Left ventricle myocardium superior (tissue), 1 donor: ENCODE measurements at regions not wholly inside any gene's neighbourhood (a gene's known extent, or its start where the extent isn't known, plus 50 kb on each side); places are given as distances from the start of the nearest gene placed in this dataset.

ENCODE experiments used
- ATAC-seq: fragments of 200-7000 bp; cut with Tn5 transposase; one replicate; pipeline ENCODE4 v1.9.1; 2020; ENCODE audit warnings: mild to moderate bottlenecking, moderate library complexity
- DNase-seq: peaks from one replicate; pipeline ENCODE4 v3.0.0-alpha.2; 2020
- intact Hi-C: fragments of 100-400 bp; cut with micrococcal nuclease; formaldehyde crosslinking; loops from one replicate; pipeline ENCODE4 v1.11.0; 2022
- donor health status: DM: no; HTN: yes; CAD: no; lungs with severe emphysema.

- DNase-seq (no peak), ATAC-seq (no peak)
- intact Hi-C loops, result no loop called here
Observed at GRCh38 chr5:164051745-164052144, 546.3 kb downstream of the MAT2B start.

GRCh38 chr5:164052536-164053093 is 547.2 kb downstream of the MAT2B start:
- ATAC-seq (no peak), DNase-seq (no peak)
- intact Hi-C loops, result no loop called here

- DNase-seq, result no peak
- intact Hi-C loops, result no loop called here
- no peak for ATAC-seq
Observed at GRCh38 chr5:164053123-164053522, 547.7 kb downstream of the MAT2B start.

- intact Hi-C loops, result no loop called here
- ATAC-seq (no peak), DNase-seq (no peak)
Observed at GRCh38 chr5:164054461-164054860, 549.0 kb downstream of the MAT2B start.

- DNase-seq (no peak), ATAC-seq (no peak)
- intact Hi-C loops, result no loop called here
Observed at GRCh38 chr5:164057121-164057520, 551.7 kb downstream of the MAT2B start.

GRCh38 chr5:164058621-164059020 is 553.2 kb downstream of the MAT2B start:
- DNase-seq, result no peak
- intact Hi-C loops, result no loop called here

GRCh38 chr5:164059471-164059870 is 554.1 kb downstream of the MAT2B start:
- intact Hi-C loops, result no loop called here
- ATAC-seq, result no peak
- DNase-seq, result no peak

More at GRCh38 chr5:164058621-164059020, 553.2 kb downstream of the MAT2B start:
- ATAC-seq, result no peak

- ATAC-seq (no peak), DNase-seq (no peak)
- intact Hi-C loops, result no loop called here
Observed at GRCh38 chr5:164060786-164061355, 555.5 kb downstream of the MAT2B start.

- DNase-seq (no peak), ATAC-seq (no peak)
- intact Hi-C loops, result no loop called here
Observed at GRCh38 chr5:164062304-164062703, 556.9 kb downstream of the MAT2B start.

- DNase-seq, result no peak
- no peak for ATAC-seq
- intact Hi-C loops, result no loop called here
Observed at GRCh38 chr5:164065266-164065665, 559.8 kb downstream of the MAT2B start.

GRCh38 chr5:164071671-164072070 is 566.3 kb downstream of the MAT2B start:
- DNase-seq (no peak), ATAC-seq (no peak)
- intact Hi-C loops, result no loop called here

- DNase-seq (no peak), ATAC-seq (no peak)
- intact Hi-C loops, result no loop called here
Observed at GRCh38 chr5:164073081-164073480, 567.7 kb downstream of the MAT2B start.

GRCh38 chr5:164076556-164076955 is 571.1 kb downstream of the MAT2B start:
- intact Hi-C loops, result no loop called here
- ATAC-seq (no peak), DNase-seq (no peak)

- intact Hi-C loops, result no loop called here
- no peak for ATAC-seq
- no peak for DNase-seq
Observed at GRCh38 chr5:164090358-164090757, 584.9 kb downstream of the MAT2B start.

- no peak for ATAC-seq
- DNase-seq, result no peak
- intact Hi-C loops, result no loop called here
Observed at GRCh38 chr5:164091836-164092235, 586.4 kb downstream of the MAT2B start.

- DNase-seq (no peak), ATAC-seq (no peak)
- intact Hi-C loops, result no loop called here
Observed at GRCh38 chr5:164094291-164094690, 588.9 kb downstream of the MAT2B start.

- DNase-seq, result no peak
- no peak for ATAC-seq
- intact Hi-C loops, result no loop called here
Observed at GRCh38 chr5:164097749-164098148, 592.3 kb downstream of the MAT2B start.

GRCh38 chr5:164098531-164098930 is 593.1 kb downstream of the MAT2B start:
- intact Hi-C loops, result no loop called here
- ATAC-seq (no peak), DNase-seq (no peak)

- ATAC-seq (no peak), DNase-seq (no peak)
- intact Hi-C loops, result no loop called here
Observed at GRCh38 chr5:164098979-164099378, 593.6 kb downstream of the MAT2B start.

GRCh38 chr5:164115420-164115819 is 610.0 kb downstream of the MAT2B start:
- intact Hi-C loops, result no loop called here
- ATAC-seq, result no peak

GRCh38 chr5:164119806-164120447 is 614.5 kb downstream of the MAT2B start:
- DNase-seq (no peak), ATAC-seq (no peak)
- intact Hi-C loops, result no loop called here

More at GRCh38 chr5:164115420-164115819, 610.0 kb downstream of the MAT2B start:
- DNase-seq, result no peak
